Natural killer cell (primary cell): ENCODE measurements at regions not wholly inside any gene's neighbourhood (a gene's known extent, or its start where the extent isn't known, plus 50 kb on each side); places are given as distances from the start of the nearest gene placed in this dataset.
"Not testable (repeated sequence)": the region's sequence is repeated elsewhere in the genome, so short reads cannot be mapped to it uniquely, and the experiment has no call there.

Experiments used
- ATAC-seq, 3 donors: fragments of 150-1000 bp in 2 of 3; fragments of 200-7000 bp in 1 of 3; cut with Tn5 transposase; 1 replicate in 1 of 3; 2 replicates in 2 of 3; pipeline ENCODE4 v1.10.0; 2021; ENCODE audit warnings: mild to moderate bottlenecking in 2 of 3, moderate library complexity in 2 of 3
- DNase-seq, 2 donors: peaks; one replicate each; pipeline versions ENCODE4 v3.0.0 to v3.0.0-alpha.2; 2013 to 2021; ENCODE audit warnings: mixed read lengths in 1 of 2
- H3K27ac ChIP-seq: one replicate; pipeline ENCODE4 v1.5.1; 2013; ENCODE audit warnings: mild to moderate bottlenecking, low read length
- H3K27me3 ChIP-seq: one replicate; pipeline ENCODE4 v1.6.1; 2013; ENCODE audit warnings: low read length; ENCODE audit not compliant: control insufficient read depth, insufficient read depth
- H3K36me3 ChIP-seq: one replicate; pipeline ENCODE4 v1.6.1; 2013; ENCODE audit warnings: low read length; ENCODE audit not compliant: control insufficient read depth, insufficient read depth
- H3K4me1 ChIP-seq: one replicate; pipeline ENCODE4 v1.6.1; 2013; ENCODE audit warnings: low read length; ENCODE audit not compliant: control insufficient read depth, insufficient read depth
- H3K4me3 ChIP-seq: one replicate; pipeline ENCODE4 v1.5.1; 2013; ENCODE audit warnings: low read length
- H3K9me3 ChIP-seq: one replicate; pipeline ENCODE4 v1.6.1; 2013; ENCODE audit warnings: low read length; ENCODE audit not compliant: control insufficient read depth, insufficient read depth
- H3K27ac Mint-ChIP-seq, 2 donors: one replicate each; pipeline ENCODE4 v1.8.0; 2022; ENCODE audit warnings: mild to moderate bottlenecking in 2 of 2, mixed read lengths in 2 of 2, moderate library complexity in 1 of 2
- H3K27me3 Mint-ChIP-seq, 2 donors: one replicate each; pipeline ENCODE4 v1.8.0; 2022; ENCODE audit warnings: low read depth in 2 of 2, mixed read lengths in 2 of 2
- H3K36me3 Mint-ChIP-seq: one replicate; pipeline ENCODE4 v1.8.0; 2022; ENCODE audit warnings: mixed read lengths
- H3K4me1 Mint-ChIP-seq, 2 donors: one replicate each; pipeline ENCODE4 v1.8.0; 2022; ENCODE audit warnings: mixed read lengths in 2 of 2
- H3K4me3 Mint-ChIP-seq: one replicate; pipeline ENCODE4 v1.8.0; 2022; ENCODE audit warnings: mild to moderate bottlenecking, moderate library complexity, mixed read lengths
- H3K9me3 Mint-ChIP-seq, 2 donors: one replicate each; pipeline ENCODE4 v1.8.0; 2022; ENCODE audit warnings: mixed read lengths in 2 of 2
- WGBS: methylation state at CpG from one replicate; pipeline ENCODE4 v1.1.7; 2013; ENCODE audit warnings: missing lambda C conversion rate; ENCODE audit not compliant: insufficient coverage; 5-methylcytosine and 5-hydroxymethylcytosine counted together
- intact Hi-C: fragments of 100-400 bp; cut with micrococcal nuclease; formaldehyde crosslinking; loops from one replicate; pipeline ENCODE4 v1.14.2; 2022
- TF ChIP-seq, protein P1 (sequence below): fragments of 200-600 bp; IDR thresholded peaks from one replicate; pipeline ENCODE4 v1.8.0; 2022; ENCODE audit warnings: antibody characterized with exemption

DNA sequence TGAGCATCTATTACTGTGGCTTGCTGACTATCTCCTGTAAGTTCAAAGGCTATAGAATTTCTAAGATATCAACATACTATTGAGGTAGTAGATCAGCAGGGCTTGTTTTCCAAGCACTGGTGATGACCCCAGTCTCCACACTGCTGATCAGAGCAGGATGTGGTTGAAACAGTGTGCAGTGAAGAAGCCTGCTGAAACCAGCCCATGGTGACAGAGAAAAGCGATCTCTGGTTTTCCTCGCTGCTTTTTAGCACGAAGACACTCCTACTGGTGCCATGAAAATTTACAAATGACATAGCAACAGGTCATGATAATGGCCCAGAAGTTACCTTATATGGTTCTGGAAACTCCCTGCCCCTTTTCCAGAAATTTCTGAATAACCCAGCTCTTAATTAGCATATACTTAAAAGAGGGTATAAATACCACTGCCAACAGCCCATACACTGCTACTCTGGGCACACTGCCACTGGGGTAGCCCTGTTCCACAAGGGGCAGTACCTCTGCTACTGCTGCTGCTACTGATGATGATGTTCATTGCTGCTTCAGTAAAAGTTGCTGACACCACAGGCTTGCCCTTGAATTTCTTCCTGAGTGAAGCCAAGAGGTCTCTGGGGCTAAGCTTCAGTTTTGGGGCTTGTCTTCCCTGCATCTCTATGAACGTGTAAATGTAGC, 1689.5 kb upstream of the PCDH10 start:
- DNase-seq (no peak), ATAC-seq (no peak)
- TF ChIP-seq, protein P1, sequence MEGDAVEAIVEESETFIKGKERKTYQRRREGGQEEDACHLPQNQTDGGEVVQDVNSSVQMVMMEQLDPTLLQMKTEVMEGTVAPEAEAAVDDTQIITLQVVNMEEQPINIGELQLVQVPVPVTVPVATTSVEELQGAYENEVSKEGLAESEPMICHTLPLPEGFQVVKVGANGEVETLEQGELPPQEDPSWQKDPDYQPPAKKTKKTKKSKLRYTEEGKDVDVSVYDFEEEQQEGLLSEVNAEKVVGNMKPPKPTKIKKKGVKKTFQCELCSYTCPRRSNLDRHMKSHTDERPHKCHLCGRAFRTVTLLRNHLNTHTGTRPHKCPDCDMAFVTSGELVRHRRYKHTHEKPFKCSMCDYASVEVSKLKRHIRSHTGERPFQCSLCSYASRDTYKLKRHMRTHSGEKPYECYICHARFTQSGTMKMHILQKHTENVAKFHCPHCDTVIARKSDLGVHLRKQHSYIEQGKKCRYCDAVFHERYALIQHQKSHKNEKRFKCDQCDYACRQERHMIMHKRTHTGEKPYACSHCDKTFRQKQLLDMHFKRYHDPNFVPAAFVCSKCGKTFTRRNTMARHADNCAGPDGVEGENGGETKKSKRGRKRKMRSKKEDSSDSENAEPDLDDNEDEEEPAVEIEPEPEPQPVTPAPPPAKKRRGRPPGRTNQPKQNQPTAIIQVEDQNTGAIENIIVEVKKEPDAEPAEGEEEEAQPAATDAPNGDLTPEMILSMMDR = no peak
- no peaks in the 10 kb centered on the region for H3K27me3 Mint-ChIP-seq
- no peak overlapping the region for H3K4me3 ChIP-seq
- H3K36me3 Mint-ChIP-seq = no peaks in the 10 kb centered on the region
- no peaks in the 10 kb centered on the region for H3K27me3 ChIP-seq
- H3K9me3 Mint-ChIP-seq = peaks cover 12 to 14% of the 10 kb centered on the region in 2 donors
- H3K9me3 ChIP-seq = no peaks in the 10 kb centered on the region
- no peaks in the 10 kb centered on the region for H3K4me1 Mint-ChIP-seq
- no peaks in the 10 kb centered on the region for H3K4me1 ChIP-seq
- no peak overlapping the region for H3K4me3 Mint-ChIP-seq
- no peak overlapping the region for H3K27ac Mint-ChIP-seq
- H3K27ac ChIP-seq = no peak overlapping the region
- no peaks in the 10 kb centered on the region for H3K36me3 ChIP-seq
- intact Hi-C loops = no loop called here
- 62% methylated on average over 4 of the region's 4 CpGs for WGBS

DNA sequence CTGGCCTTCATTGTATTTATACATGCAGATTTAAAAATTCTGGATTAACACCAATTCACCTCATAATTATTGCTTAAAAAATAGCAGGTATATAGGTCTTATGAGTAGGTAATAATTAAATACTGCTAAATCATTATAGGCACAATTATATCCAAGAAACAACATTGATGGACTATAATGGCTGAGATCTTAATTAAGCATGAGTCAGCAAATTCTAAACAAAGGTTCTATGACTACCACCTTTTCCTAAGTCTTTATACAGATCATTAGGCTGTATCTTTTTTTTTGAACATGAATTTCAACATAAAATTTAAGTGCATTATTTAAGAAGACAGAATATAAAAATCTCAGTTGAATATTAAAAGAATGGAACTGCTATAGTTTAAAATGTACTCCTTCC, 1678.7 kb upstream of the PCDH10 start:
- Histone ChIP-seq H3K9me3 (peaks cover 7% of the 10 kb centered on the region), H3K4me1 (no peaks in the 10 kb centered on the region), H3K27ac (no peak overlapping the region), H3K27me3 (no peaks in the 10 kb centered on the region), H3K36me3 (no peaks in the 10 kb centered on the region), H3K4me3 (no peak overlapping the region)
- Mint-ChIP-seq H3K4me1 (no peaks in the 10 kb centered on the region), H3K36me3 (no peaks in the 10 kb centered on the region), H3K4me3 (no peak overlapping the region), H3K27me3 (no peaks in the 10 kb centered on the region), H3K27ac (no peak overlapping the region), H3K9me3 (peaks cover 14 to 19% of the 10 kb centered on the region in 2 donors)
- DNase-seq (no peak), ATAC-seq (no peak)
- TF ChIP-seq, protein P1 = no peak
- intact Hi-C loops = no loop called here

DNA sequence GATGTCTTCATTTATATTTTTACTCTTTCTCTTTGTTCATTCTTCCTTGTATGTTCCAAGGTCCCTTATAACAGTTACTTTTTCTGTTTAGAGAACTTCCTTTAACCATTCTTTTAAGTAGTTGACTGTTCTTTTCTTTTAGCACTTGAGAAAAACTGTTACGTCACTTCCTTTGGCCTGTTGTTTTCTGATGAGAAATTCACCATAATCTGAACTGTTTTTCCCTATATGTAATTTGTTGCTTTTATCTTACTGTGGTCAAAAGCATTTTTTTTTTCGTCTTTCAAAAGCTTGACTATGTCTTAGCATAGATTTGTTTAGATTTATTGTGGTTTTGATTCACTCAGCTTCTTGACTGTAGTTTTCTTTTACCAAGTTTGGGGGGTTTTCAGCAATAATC, 1660.3 kb upstream of the PCDH10 start:
- no peak overlapping the region for H3K4me3 ChIP-seq

DNA sequence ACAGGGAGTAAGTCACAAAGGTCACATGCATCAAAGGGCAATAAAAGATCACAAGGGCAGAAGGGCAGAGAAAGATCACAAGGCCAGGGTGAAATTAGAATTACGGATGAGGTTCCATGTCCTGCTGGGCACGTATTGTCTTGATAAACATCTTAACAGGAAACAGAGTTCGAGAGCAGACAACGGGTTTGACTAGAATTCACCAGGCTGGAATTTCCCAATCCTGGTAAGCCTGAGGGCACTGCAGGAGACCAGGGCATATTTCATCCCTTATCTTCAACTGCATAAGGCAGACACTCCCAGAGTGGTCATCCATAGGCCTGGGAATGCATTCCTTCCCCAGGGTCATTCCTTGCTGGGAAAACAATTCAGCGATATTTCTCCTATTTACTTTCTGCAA, 1652.9 kb upstream of the PCDH10 start:
- WGBS = 87% methylated on average over 5 of the region's 5 CpGs
- H3K4me3 ChIP-seq, intact Hi-C loops, H3K36me3 Mint-ChIP-seq, H3K4me3 Mint-ChIP-seq, H3K27ac Mint-ChIP-seq, H3K4me1 Mint-ChIP-seq, DNase-seq, ATAC-seq, H3K27ac ChIP-seq, H3K27me3 Mint-ChIP-seq, H3K4me1 ChIP-seq, H3K27me3 ChIP-seq, H3K36me3 ChIP-seq: not testable (repeated sequence)
- H3K9me3 Mint-ChIP-seq = peaks cover 9 to 14% of the 10 kb centered on the region in 2 donors
- peaks cover 10% of the 10 kb centered on the region for H3K9me3 ChIP-seq

More for the DNA sequence above, 1660.3 kb upstream of the PCDH10 start:
- WGBS = 80% methylated on average over 1 of the region's 2 CpGs
- H3K4me3 Mint-ChIP-seq = no peak overlapping the region
- no peaks in the 10 kb centered on the region for H3K36me3 Mint-ChIP-seq
- Histone ChIP-seq H3K36me3 (no peaks in the 10 kb centered on the region), H3K27me3 (no peaks in the 10 kb centered on the region), H3K27ac (no peak overlapping the region), H3K4me1 (no peaks in the 10 kb centered on the region), H3K9me3 (no peaks in the 10 kb centered on the region)
- DNase-seq = no peak
- H3K4me1 Mint-ChIP-seq = no peaks in the 10 kb centered on the region
- H3K27ac Mint-ChIP-seq = no peak overlapping the region
- H3K27me3 Mint-ChIP-seq = no peaks in the 10 kb centered on the region
- intact Hi-C loops = no loop called here
- no peak for ATAC-seq
- H3K9me3 Mint-ChIP-seq = peaks cover 6 to 15% of the 10 kb centered on the region in 2 donors
- TF ChIP-seq, protein P1 = no peak
